ENCODE measurements at regions not wholly inside any gene's neighbourhood (a gene's known extent, or its start where the extent isn't known, plus 50 kb on each side); places are given as distances from the start of the nearest gene placed in this dataset.

- TF ChIP-seq ZSCAN18 (CRISPR knock-in tag; IDR thresholded peaks at IDR 0.05) (no peak), GRHL2 (CRISPR knock-in tag; IDR thresholded peaks at IDR 0.05; ENCODE audit: insufficient replicate concordance, severe bottlenecking) (no peak), ZNF281 (CRISPR knock-in tag; IDR thresholded peaks at IDR 0.05) (no peak), NR2C2 (CRISPR knock-in tag; IDR thresholded peaks at IDR 0.05) (no peak), MYBL2 (CRISPR knock-in tag; IDR thresholded peaks at IDR 0.05) (no peak), MLX (CRISPR knock-in tag; IDR thresholded peaks at IDR 0.05) (no peak)
- H3K36me3 Mint-ChIP-seq = no peaks in the 10 kb centered on the region
- H3K9me3 Mint-ChIP-seq = peaks cover 2% of the 10 kb centered on the region
- no peak overlapping the region for H3K4me3 Mint-ChIP-seq
- no peak for ATAC-seq
- DNase-seq (ENCODE audit: low spot score) = no peak
- H3K27me3 Mint-ChIP-seq (ENCODE audit: low read depth) = no peaks in the 10 kb centered on the region
- H3K27ac Mint-ChIP-seq = no peak overlapping the region
- ChIA-PET CTCF (no interaction called here), POLR2A (no interaction called here)
- peaks cover 18% of the 10 kb centered on the region for H3K4me1 Mint-ChIP-seq
These were observed 260.5 kb downstream of the ADAMTS20 start for GRCh38 chr12:43291516-43291915.

GRCh38 chr12:43290836-43291235 lies 261.2 kb downstream of the ADAMTS20 start:
- Mint-ChIP-seq H3K27me3 (ENCODE audit: low read depth) (no peaks in the 10 kb centered on the region), H3K27ac (no peak overlapping the region), H3K9me3 (no peaks in the 10 kb centered on the region), H3K4me3 (no peak overlapping the region), H3K4me1 (peaks cover 18% of the 10 kb centered on the region), H3K36me3 (no peaks in the 10 kb centered on the region)
- CTCF ChIA-PET = interaction anchor here (0.8 kb wide), 1 partner anchor 807 kb away, joined by 3 read pairs; no protein-coding TSS in a partner anchor
- POLR2A ChIA-PET = no interaction called here
- ATAC-seq (no peak), DNase-seq (ENCODE audit: low spot score) (no peak)
- TF ChIP-seq ZBTB21 (CRISPR knock-in tag; IDR thresholded peaks at IDR 0.05; ENCODE audit: borderline replicate concordance) = no peak
- no peak for TF ChIP-seq ZNF138 (CRISPR knock-in tag; conservative IDR thresholded peaks at IDR 0.05)
- no peak for TF ChIP-seq JAZF1 (CRISPR knock-in tag; IDR thresholded peaks at IDR 0.05)
- TF ChIP-seq PRRX2 (CRISPR knock-in tag; IDR thresholded peaks at IDR 0.05) = no peak
- no peak for TF ChIP-seq ATF3 (CRISPR knock-in tag; conservative IDR thresholded peaks at IDR 0.05)
- no peak for TF ChIP-seq TP53 (CRISPR knock-in tag; IDR thresholded peaks at IDR 0.05)
- no peak for TF ChIP-seq EMX1 (CRISPR knock-in tag; IDR thresholded peaks at IDR 0.05)
- no peak for TF ChIP-seq MLX (CRISPR knock-in tag; IDR thresholded peaks at IDR 0.05)

- DNase-seq (ENCODE audit: low spot score) (no peak), ATAC-seq (no peak)
- H3K9me3 Mint-ChIP-seq = no peaks in the 10 kb centered on the region
- POLR2A ChIA-PET = no interaction called here
- no peak overlapping the region for H3K4me3 Mint-ChIP-seq
- peaks cover 11% of the 10 kb centered on the region for H3K4me1 Mint-ChIP-seq
- no peaks in the 10 kb centered on the region for H3K36me3 Mint-ChIP-seq
- TF ChIP-seq FOXP1 (CRISPR knock-in tag; IDR thresholded peaks at IDR 0.05; ENCODE audit: borderline replicate concordance) (no peak), AR (CRISPR knock-in tag; IDR thresholded peaks at IDR 0.05) (no peak), SMAD4 (CRISPR knock-in tag; IDR thresholded peaks at IDR 0.05) (no peak), TEAD1 (CRISPR knock-in tag; IDR thresholded peaks at IDR 0.05) (no peak)
- no peaks in the 10 kb centered on the region for H3K27me3 Mint-ChIP-seq (ENCODE audit: low read depth)
- no peak overlapping the region for H3K27ac Mint-ChIP-seq
- CTCF ChIA-PET = no interaction called here
These were observed 262.6 kb downstream of the ADAMTS20 start for GRCh38 chr12:43289426-43289801.

Measured in WTC11 (cell line).